Suprapubic skin (tissue), 4 donors: ENCODE measurements at regions not wholly inside any gene's neighbourhood (a gene's known extent, or its start where the extent isn't known, plus 50 kb on each side); places are given as distances from the start of the nearest gene placed in this dataset.

Experiments
- DNase-seq, 2 donors: peaks; one replicate each; pipeline ENCODE4 v3.0.0-alpha.2; 2019; ENCODE audit warnings: low spot score in 2 of 2
- H3K27ac ChIP-seq: fragments of 200-600 bp; sonication (generic); one replicate; pipeline ENCODE4 v1.5.1; 2019
- H3K27me3 ChIP-seq: fragments of 200-600 bp; sonication (generic); one replicate; pipeline ENCODE4 v1.5.1; 2019
- H3K36me3 ChIP-seq: fragments of 200-600 bp; sonication (generic); one replicate; pipeline ENCODE4 v1.5.1; 2019
- H3K4me1 ChIP-seq: fragments of 200-600 bp; sonication (generic); one replicate; pipeline ENCODE4 v1.5.1; 2019
- H3K4me3 ChIP-seq: fragments of 200-600 bp; sonication (generic); one replicate; pipeline ENCODE4 v1.5.1; 2019; ENCODE audit warnings: mild to moderate bottlenecking
- H3K9me3 ChIP-seq: fragments of 200-600 bp; sonication (generic); one replicate; pipeline ENCODE4 v1.5.1; 2019
- CTCF ChIP-seq, 2 donors: fragments of 200-600 bp in 1 of 2; fragments of 450-650 bp in 1 of 2; sonication (generic) in 1 of 2; IDR thresholded peaks; one replicate each; pipeline ENCODE4 v1.5.1; 2016 to 2019; ENCODE audit warnings: antibody characterized with exemption in 2 of 2, mild to moderate bottlenecking in 1 of 2, moderate library complexity in 1 of 2
- EP300 ChIP-seq: sonication (generic); formaldehyde crosslinking; IDR thresholded peaks from one replicate; pipeline ENCODE4 v1.6.1; 2017; ENCODE audit warnings: antibody characterized with exemption
- POLR2A ChIP-seq, 2 donors: fragments of 450-650 bp; IDR thresholded peaks; one replicate each; pipeline ENCODE4 v1.6.1; 2017; ENCODE audit warnings: antibody characterized with exemption in 2 of 2, mild to moderate bottlenecking in 2 of 2, moderate library complexity in 2 of 2
- POLR2AphosphoS5 ChIP-seq, 3 donors: sonication (generic); formaldehyde crosslinking; IDR thresholded peaks; one replicate each; pipeline ENCODE4 v1.6.1; 2017; ENCODE audit warnings: antibody characterized with exemption in 3 of 3
- WGBS: methylation state at CpG from one replicate; pipeline ENCODE4 v1.1.5; 2018; 5-methylcytosine and 5-hydroxymethylcytosine counted together

DNA sequence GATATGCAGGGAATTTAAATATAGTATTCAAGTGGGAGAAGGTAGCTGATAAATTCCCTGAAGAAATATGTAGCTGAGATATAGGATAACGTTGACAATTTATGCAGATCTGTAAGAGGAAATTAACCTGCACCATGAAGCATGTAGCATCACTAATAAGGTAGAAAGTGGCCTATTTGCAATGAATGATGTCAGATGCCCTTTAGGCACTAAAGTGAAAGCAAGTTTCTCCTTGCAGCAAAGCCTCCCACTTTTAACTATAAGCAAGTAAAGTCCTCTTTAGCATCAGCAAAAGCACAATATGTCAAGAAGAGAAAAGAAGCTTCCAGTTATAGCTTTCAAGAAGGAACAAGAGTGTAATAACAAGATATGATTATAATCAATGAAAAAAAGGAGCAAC lies 102.5 kb upstream of the SLITRK1 start:
- Histone ChIP-seq H3K36me3 (no peaks in the 10 kb centered on the region), H3K4me1 (no peaks in the 10 kb centered on the region), H3K9me3 (no peaks in the 10 kb centered on the region), H3K4me3 (no peak overlapping the region), H3K27me3 (no peaks in the 10 kb centered on the region), H3K27ac (no peak overlapping the region)
- no peak for DNase-seq
- TF ChIP-seq POLR2AphosphoS5 (IDR thresholded peaks at IDR 0.05) (no peak), CTCF (IDR thresholded peaks at IDR 0.05) (no peak), EP300 (no peak), POLR2A (IDR thresholded peaks at IDR 0.05) (no peak)
- WGBS, result 31% methylated on average over 1 of the region's 1 CpG

DNA sequence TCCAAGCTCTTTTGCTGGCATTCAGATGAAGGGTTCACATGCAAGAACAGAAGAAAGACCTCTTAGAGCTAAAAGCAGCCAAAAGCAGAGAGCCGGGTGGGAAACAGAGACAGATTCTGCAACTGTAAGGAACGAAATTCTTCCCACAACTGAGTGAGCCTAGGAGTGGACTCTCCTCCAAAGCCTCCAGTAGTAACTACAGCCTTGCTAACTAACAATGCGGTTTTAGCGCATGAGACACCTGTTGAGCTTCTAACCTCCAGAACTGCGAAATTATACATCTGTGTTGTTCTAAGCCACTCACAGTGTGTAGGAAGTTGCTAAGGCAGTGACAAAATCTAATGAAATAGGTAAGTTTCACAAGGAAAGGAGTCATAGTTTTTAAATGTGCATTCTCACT lies 98.1 kb upstream of the SLITRK1 start:
- Histone ChIP-seq H3K9me3 (no peaks in the 10 kb centered on the region), H3K27me3 (no peaks in the 10 kb centered on the region), H3K36me3 (no peaks in the 10 kb centered on the region), H3K4me1 (no peaks in the 10 kb centered on the region), H3K27ac (no peak overlapping the region), H3K4me3 (no peak overlapping the region)
- 73% methylated on average over 5 of the region's 5 CpGs for WGBS
- TF ChIP-seq POLR2AphosphoS5 (IDR thresholded peaks at IDR 0.05), result no peak
- TF ChIP-seq CTCF (IDR thresholded peaks at IDR 0.05), result no peak
- no peak for TF ChIP-seq POLR2A (IDR thresholded peaks at IDR 0.05)
- no peak for TF ChIP-seq EP300
- DNase-seq, result no peak

DNA sequence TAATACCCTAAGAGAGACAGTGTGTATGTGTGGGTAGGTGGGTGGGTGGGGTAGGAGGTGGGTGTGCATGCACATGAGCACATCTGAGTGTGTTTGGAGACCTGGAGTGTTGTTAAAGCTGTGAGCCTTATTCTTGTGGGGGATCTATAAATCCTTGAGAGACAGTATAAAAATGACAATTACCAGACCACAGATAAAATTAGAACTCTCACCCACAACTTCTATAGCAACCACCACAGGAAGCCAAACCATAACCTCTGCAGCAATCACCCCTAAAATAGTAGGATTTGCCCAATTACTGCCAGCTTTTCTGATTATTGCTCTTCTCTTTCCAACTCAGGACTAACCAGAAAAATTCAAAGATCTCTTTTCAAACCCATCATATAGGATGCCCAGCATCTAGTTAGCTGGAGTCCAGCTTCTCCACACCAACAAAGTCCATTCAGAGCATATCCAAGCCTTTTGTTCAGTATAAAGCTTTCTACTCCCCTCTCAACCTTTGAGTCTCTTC lies 93.4 kb upstream of the SLITRK1 start:
- no peak overlapping the region for H3K4me3 ChIP-seq
- H3K9me3 ChIP-seq, result no peaks in the 10 kb centered on the region
- no peaks in the 10 kb centered on the region for H3K36me3 ChIP-seq
- H3K27me3 ChIP-seq, result no peaks in the 10 kb centered on the region
- H3K27ac ChIP-seq, result no peak overlapping the region
- no peak for TF ChIP-seq POLR2AphosphoS5 (IDR thresholded peaks at IDR 0.05)
- TF ChIP-seq POLR2A (IDR thresholded peaks at IDR 0.05), result no peak
- TF ChIP-seq EP300, result no peak
- no peak for TF ChIP-seq CTCF (IDR thresholded peaks at IDR 0.05)
- no peak for DNase-seq
- H3K4me1 ChIP-seq, result no peaks in the 10 kb centered on the region

DNA sequence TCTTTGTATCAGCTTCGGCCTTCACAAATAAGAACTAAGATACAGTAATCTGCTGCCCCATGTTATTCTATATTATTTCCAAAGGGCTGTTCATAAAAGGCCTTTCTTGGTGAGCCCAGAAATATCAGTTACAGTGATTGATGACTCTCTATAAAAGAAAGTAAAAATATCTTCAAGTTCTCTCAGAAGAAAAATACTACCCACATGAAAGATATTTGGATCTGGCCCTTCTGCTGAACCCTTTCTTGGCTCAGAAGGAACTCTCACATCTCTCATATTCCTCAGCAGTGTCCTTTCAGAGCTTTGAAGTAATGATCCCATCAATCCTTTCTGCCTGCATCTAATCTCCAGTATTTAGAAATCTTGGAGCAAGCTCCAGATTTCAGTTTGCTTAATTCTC lies 76.3 kb upstream of the SLITRK1 start:
- no peaks in the 10 kb centered on the region for H3K36me3 ChIP-seq
- TF ChIP-seq POLR2AphosphoS5 (IDR thresholded peaks at IDR 0.05), result no peak
- no peak overlapping the region for H3K4me3 ChIP-seq
- H3K27me3 ChIP-seq, result no peaks in the 10 kb centered on the region
- H3K9me3 ChIP-seq, result no peaks in the 10 kb centered on the region
- no peaks in the 10 kb centered on the region for H3K4me1 ChIP-seq
- DNase-seq, result no peak
- no peak overlapping the region for H3K27ac ChIP-seq
- 75% methylated on average over 1 of the region's 1 CpG for WGBS

- Histone ChIP-seq H3K27me3 (no peaks in the 10 kb centered on the region), H3K36me3 (no peaks in the 10 kb centered on the region), H3K4me3 (no peak overlapping the region), H3K27ac (no peak overlapping the region), H3K9me3 (no peaks in the 10 kb centered on the region), H3K4me1 (no peaks in the 10 kb centered on the region)
- WGBS, result 93% methylated on average over 3 of the region's 3 CpGs
- no peak for DNase-seq
- no peak for TF ChIP-seq POLR2A (IDR thresholded peaks at IDR 0.05)
- no peak for TF ChIP-seq EP300
- TF ChIP-seq POLR2AphosphoS5 (IDR thresholded peaks at IDR 0.05), result no peak
- no peak for TF ChIP-seq CTCF (IDR thresholded peaks at IDR 0.05)
Observed at GRCh38 chr13:83955011-83955410, 72.7 kb upstream of the SLITRK1 start.

- Histone ChIP-seq H3K4me1 (no peaks in the 10 kb centered on the region), H3K9me3 (no peaks in the 10 kb centered on the region), H3K4me3 (no peak overlapping the region), H3K27me3 (no peaks in the 10 kb centered on the region), H3K27ac (no peak overlapping the region), H3K36me3 (no peaks in the 10 kb centered on the region)
- WGBS, result 90% methylated on average over 2 of the region's 2 CpGs
- no peak for TF ChIP-seq POLR2A (IDR thresholded peaks at IDR 0.05)
- no peak for TF ChIP-seq POLR2AphosphoS5 (IDR thresholded peaks at IDR 0.05)
- TF ChIP-seq CTCF (IDR thresholded peaks at IDR 0.05), result no peak
- TF ChIP-seq EP300, result no peak
- no peak for DNase-seq
Observed at GRCh38 chr13:83953916-83954315, 71.6 kb upstream of the SLITRK1 start.
